MM.1S (cell line): ENCODE measurements at regions not wholly inside any gene's neighbourhood (a gene's known extent, or its start where the extent isn't known, plus 50 kb on each side); places are given as distances from the start of the nearest gene placed in this dataset.
"Not testable (repeated sequence)": the region's sequence is repeated elsewhere in the genome, so short reads cannot be mapped to it uniquely, and the experiment has no call there.

Source experiments
- DNase-seq: peaks from one replicate; pipeline ENCODE4 v3.0.0-alpha.2; 2015
- H2AFZ ChIP-seq: fragments of 300-600 bp; sonication (generic); 2 replicates; pipeline ENCODE4 v1.6.0; 2016; ENCODE audit warnings: antibody characterized with exemption, low read length
- H3F3A ChIP-seq: fragments of 300-600 bp; sonication (generic); 2 replicates; pipeline ENCODE4 v1.6.1; 2016; ENCODE audit warnings: mild to moderate bottlenecking, antibody characterized with exemption, low read length, moderate library complexity, mixed read lengths; ENCODE audit not compliant: insufficient read depth
- H3K27ac ChIP-seq: fragments of 300-600 bp; sonication (generic); 2 replicates; pipeline ENCODE4 v1.5.1; 2016; ENCODE audit warnings: mild to moderate bottlenecking, low read length
- H3K27me3 ChIP-seq: fragments of 300-600 bp; sonication (generic); replicated peaks from 2 replicates; pipeline ENCODE4 v1.6.0; 2016; ENCODE audit warnings: low read length; ENCODE audit not compliant: insufficient read depth
- H3K36me3 ChIP-seq: fragments of 300-600 bp; sonication (generic); replicated peaks from 2 replicates; pipeline ENCODE4 v1.6.1; 2016; ENCODE audit warnings: mild to moderate bottlenecking, low read length, mixed read lengths; ENCODE audit not compliant: insufficient read depth
- H3K4me1 ChIP-seq: fragments of 300-600 bp; sonication (generic); 2 replicates; pipeline ENCODE4 v1.6.1; 2016; ENCODE audit warnings: low read length, mixed read lengths
- H3K4me2 ChIP-seq: fragments of 300-600 bp; sonication (generic); 2 replicates; pipeline ENCODE4 v1.6.0; 2016; ENCODE audit warnings: low read depth, low read length
- H3K4me3 ChIP-seq: fragments of 300-600 bp; sonication (generic); 2 replicates; pipeline ENCODE4 v1.5.1; 2016; ENCODE audit warnings: low read length, mixed read lengths
- H3K79me2 ChIP-seq: fragments of 300-600 bp; sonication (generic); 2 replicates; pipeline ENCODE4 v1.6.1; 2016; ENCODE audit warnings: mixed run types, low read length, mixed read lengths
- H3K9ac ChIP-seq: fragments of 300-600 bp; sonication (generic); 2 replicates; pipeline ENCODE4 v1.6.1; 2016; ENCODE audit warnings: low read length, mixed read lengths
- H3K9me2 ChIP-seq: fragments of 300-600 bp; sonication (generic); replicated peaks from 2 replicates; pipeline ENCODE4 v1.6.1; 2016; ENCODE audit warnings: mild to moderate bottlenecking, low read length, mixed read lengths; ENCODE audit not compliant: insufficient read depth
- H3K9me3 ChIP-seq: fragments of 300-600 bp; sonication (generic); replicated peaks from 2 replicates; pipeline ENCODE4 v1.6.1; 2016; ENCODE audit warnings: mild to moderate bottlenecking, low read length, mixed read lengths; ENCODE audit not compliant: insufficient read depth
- H4K20me1 ChIP-seq: fragments of 300-600 bp; sonication (generic); 2 replicates; pipeline ENCODE4 v1.6.1; 2016; ENCODE audit warnings: mild to moderate bottlenecking, low read length, moderate library complexity, mixed read lengths; ENCODE audit not compliant: insufficient read depth
- CTCF ChIP-seq: fragments of 300-600 bp; sonication (generic); IDR thresholded peaks from 2 replicates; pipeline ENCODE4 v1.5.1; 2016; ENCODE audit warnings: antibody characterized with exemption, low read length, mixed read lengths
- EZH2 ChIP-seq: fragments of 300-600 bp; sonication (generic); optimal IDR thresholded peaks from 2 replicates; pipeline ENCODE3; 2017; ENCODE audit warnings: low read depth, mild to moderate bottlenecking, antibody characterized with exemption, low read length, mixed read lengths
- EZH2phosphoT487 ChIP-seq: fragments of 300-600 bp; sonication (generic); IDR thresholded peaks from 2 replicates; pipeline ENCODE4 v1.6.1; 2018; ENCODE audit warnings: antibody characterized with exemption, low read length

DNA sequence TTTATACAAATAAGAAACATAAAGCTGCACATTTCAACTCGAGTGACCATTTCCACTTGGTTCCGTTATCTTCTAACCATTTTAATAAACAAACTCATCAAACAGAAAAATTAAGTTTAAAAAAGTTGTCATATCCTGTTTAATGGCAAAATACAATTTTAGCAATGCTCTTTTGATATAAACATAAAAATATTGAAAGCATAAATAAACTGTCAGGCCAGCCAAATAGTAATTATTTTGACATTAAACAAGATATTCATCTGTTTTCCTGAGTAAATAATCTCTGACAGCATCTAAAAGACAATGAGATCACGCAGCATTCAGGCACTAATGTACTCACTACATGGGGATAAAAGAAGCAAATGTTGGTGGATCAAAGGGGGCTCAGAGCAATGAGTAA is 145.3 kb upstream of the ATP5MC3 start:
- no peaks in the 10 kb centered on the region for H3K27me3 ChIP-seq
- no peaks in the 10 kb centered on the region for H4K20me1 ChIP-seq
- no peak for TF ChIP-seq EZH2
- TF ChIP-seq EZH2phosphoT487: no peak
- no peak for TF ChIP-seq CTCF
- H3K4me1 ChIP-seq: peaks cover 16% of the 10 kb centered on the region
- DNase-seq: no peak
- H2AFZ ChIP-seq: no peak overlapping the region
- no peak overlapping the region for H3K27ac ChIP-seq
- no peaks in the 10 kb centered on the region for H3K36me3 ChIP-seq
- no peaks in the 10 kb centered on the region for H3K9me3 ChIP-seq
- H3K79me2 ChIP-seq: no peaks in the 10 kb centered on the region
- no peak overlapping the region for H3K9ac ChIP-seq
- H3K4me3 ChIP-seq: no peak overlapping the region
- H3F3A ChIP-seq: no peaks in the 10 kb centered on the region
- no peaks in the 10 kb centered on the region for H3K9me2 ChIP-seq
- H3K4me2 ChIP-seq: no peak overlapping the region

DNA sequence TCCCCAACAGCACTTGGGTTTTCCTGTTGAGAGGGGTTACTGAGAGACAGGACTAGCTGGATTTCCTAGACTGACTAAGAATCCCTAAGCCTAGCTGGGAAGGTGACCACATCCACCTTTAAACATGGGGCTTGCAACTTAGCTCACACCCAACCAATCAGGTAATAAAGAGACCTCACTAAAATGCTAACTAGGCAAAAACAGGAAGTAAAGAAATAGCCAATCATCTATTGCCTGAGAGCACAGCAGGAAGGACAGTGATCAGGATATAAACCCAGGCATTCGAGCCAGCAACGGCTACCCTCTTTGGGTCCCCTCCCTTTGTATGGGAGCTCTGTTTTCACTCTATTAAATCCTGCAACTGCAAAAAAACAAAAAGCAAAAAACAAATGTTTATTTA is 144.7 kb upstream of the ATP5MC3 start:
- H3K4me2 ChIP-seq, H3K27me3 ChIP-seq, H3K9ac ChIP-seq, H3K9me2 ChIP-seq, H3K36me3 ChIP-seq, H3K4me3 ChIP-seq, H3K27ac ChIP-seq, H3K9me3 ChIP-seq, H3K79me2 ChIP-seq, DNase-seq, H2AFZ ChIP-seq, H3F3A ChIP-seq, H4K20me1 ChIP-seq: not testable (repeated sequence)
- H3K4me1 ChIP-seq: peaks cover 16% of the 10 kb centered on the region

DNA sequence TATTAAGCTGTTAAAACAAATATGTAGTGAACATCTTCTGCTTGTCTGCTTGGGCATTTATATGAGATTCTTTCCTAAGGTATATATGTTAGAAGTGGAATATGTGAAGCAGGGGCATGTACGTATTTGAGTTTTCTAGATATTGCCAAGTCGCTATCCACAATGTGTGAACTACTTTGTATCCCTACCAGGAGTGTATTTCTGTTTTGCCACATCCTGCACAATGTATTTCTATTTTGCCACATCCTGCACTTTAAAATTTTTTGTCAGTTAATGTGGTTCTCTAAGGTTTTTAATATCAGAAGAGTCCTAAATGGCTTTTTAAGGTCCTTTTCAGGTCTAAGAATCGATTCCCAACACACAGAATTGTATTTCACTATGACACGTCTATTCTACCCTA is 141.7 kb upstream of the ATP5MC3 start:
- Histone ChIP-seq H4K20me1 (no peaks in the 10 kb centered on the region), H3K4me3 (no peak overlapping the region), H3K4me2 (no peak overlapping the region), H3K9me3 (no peaks in the 10 kb centered on the region), H2AFZ (no peak overlapping the region), H3K9ac (no peak overlapping the region), H3F3A (no peaks in the 10 kb centered on the region), H3K4me1 (peaks cover 11% of the 10 kb centered on the region), H3K79me2 (no peaks in the 10 kb centered on the region), H3K36me3 (no peaks in the 10 kb centered on the region), H3K27ac (no peak overlapping the region), H3K27me3 (no peaks in the 10 kb centered on the region), H3K9me2 (0 out of 2 replicates have a peak, but pooled peaks cover 2% of the 10 kb centered on the region)
- DNase-seq: no peak
- TF ChIP-seq CTCF (no peak), EZH2 (no peak), EZH2phosphoT487 (no peak)

- TF ChIP-seq EZH2 (no peak), CTCF (no peak)
- Histone ChIP-seq H3K27me3 (no peaks in the 10 kb centered on the region), H3K27ac (peak overlapping the region; percentile 34; the same call in 1 of the 2 replicates), H3K9ac (peak overlapping the region; percentile 10; the same call in 1 of the 2 replicates), H3K4me3 (no peak overlapping the region), H3K4me2 (peak overlapping the region; percentile 58), H4K20me1 (no peaks in the 10 kb centered on the region), H3K36me3 (no peaks in the 10 kb centered on the region), H3K9me3 (no peaks in the 10 kb centered on the region), H3F3A (no peaks in the 10 kb centered on the region), H3K9me2 (0 out of 2 replicates have a peak, but pooled peaks cover 2% of the 10 kb centered on the region), H3K79me2 (no peaks in the 10 kb centered on the region), H3K4me1 (peaks cover 20% of the 10 kb centered on the region), H2AFZ (peak overlapping the region; percentile 52)
- DNase-seq: peak; percentile 46
Measured at GRCh38 chr2:175318542-175318941, 137.0 kb upstream of the ATP5MC3 start.
